Sigmoid colon (tissue), 6 donors: ENCODE measurements at regions not wholly inside any gene's neighbourhood (a gene's known extent, or its start where the extent isn't known, plus 50 kb on each side); places are given as distances from the start of the nearest gene placed in this dataset.
"Not testable (repeated sequence)": the region's sequence is repeated elsewhere in the genome, so short reads cannot be mapped to it uniquely, and the experiment has no call there.

ENCODE experiments used
- DNase-seq: peaks from one replicate; pipeline ENCODE4 v3.0.0-alpha.2; 2019
- H3K27ac ChIP-seq, 4 donors: fragments of 200-600 bp; sonication (generic); one replicate each; pipeline ENCODE4 v1.5.1; 2016 to 2019; ENCODE audit warnings: mild to moderate bottlenecking in 1 of 4
- H3K27me3 ChIP-seq, 3 donors: fragments of 200-600 bp; sonication (generic); one replicate each; pipeline ENCODE4 v1.5.1; 2019; ENCODE audit warnings: mild to moderate bottlenecking in 1 of 3
- H3K36me3 ChIP-seq, 4 donors: fragments of 200-600 bp; sonication (generic); one replicate each; pipeline ENCODE4 v1.5.1; 2016 to 2019
- H3K4me1 ChIP-seq, 4 donors: fragments of 200-600 bp; sonication (generic); one replicate each; pipeline ENCODE4 v1.5.1; 2017 to 2019
- H3K4me3 ChIP-seq, 4 donors: fragments of 200-600 bp; sonication (generic); one replicate each; pipeline ENCODE4 v1.5.1; 2017 to 2019; ENCODE audit warnings: mild to moderate bottlenecking in 2 of 4, moderate library complexity in 1 of 4
- H3K9me3 ChIP-seq, 4 donors: fragments of 200-600 bp in 3 of 4; sonication (generic) in 3 of 4; one replicate each; pipeline versions ENCODE4 v1.5.1 to v1.6.1; 2013 to 2019
- EP300 ChIP-seq, 4 donors: sonication (generic); formaldehyde crosslinking; IDR thresholded peaks; one replicate each; pipeline ENCODE4 v1.6.1; 2017; ENCODE audit warnings: antibody characterized with exemption in 4 of 4
- POLR2A ChIP-seq, 2 donors: fragments of 450-650 bp; IDR thresholded peaks; one replicate each; pipeline ENCODE4 v1.6.1; 2016; ENCODE audit warnings: antibody characterized with exemption in 2 of 2, mild to moderate bottlenecking in 2 of 2, moderate library complexity in 2 of 2
- POLR2AphosphoS5 ChIP-seq, 4 donors: sonication (generic); formaldehyde crosslinking; IDR thresholded peaks; one replicate each; pipeline ENCODE4 v1.6.1; 2017; ENCODE audit warnings: antibody characterized with exemption in 4 of 4
- WGBS, 2 donors: extraction: QIAGEN DNeasy Blood & Tissue Kit; methylation state at CpG; one replicate each; pipeline ENCODE4 v1.1.7; 2013; 5-methylcytosine and 5-hydroxymethylcytosine counted together
- intact Hi-C: fragments of 100-400 bp; cut with DNase I; formaldehyde crosslinking; loops from one replicate; pipeline ENCODE4 v1.15.1; 2023
- TF ChIP-seq, protein P1 (sequence below), 4 experiments: fragments of 450-650 bp in 3 of 4; fragments of 200-600 bp in 1 of 4; IDR thresholded peaks; one replicate each; pipeline ENCODE4 v1.5.1; 2016 to 2019; ENCODE audit warnings: antibody characterized with exemption in 4 of 4, mild to moderate bottlenecking in 3 of 4, moderate library complexity in 2 of 4
- donor health status: healthy with polysubstance abuse.
- donor health status: healthy.

DNA sequence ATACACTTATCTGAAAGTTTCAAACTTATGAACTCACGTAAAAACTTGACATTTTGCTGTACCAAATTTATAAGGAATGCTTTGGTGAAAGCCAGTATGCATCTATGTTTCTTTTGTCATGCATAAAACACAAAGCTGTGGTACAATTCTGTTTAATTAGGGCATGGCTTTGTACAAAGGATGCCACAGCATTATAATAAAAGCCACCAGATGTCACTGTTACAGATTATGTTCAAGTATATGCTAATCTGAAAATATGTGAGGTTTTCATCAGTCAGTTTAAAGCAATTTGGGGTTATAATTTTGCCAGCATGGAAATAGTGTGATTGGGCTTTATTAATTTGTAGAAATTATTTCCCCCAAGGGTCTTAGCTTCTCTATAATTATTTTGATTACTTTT, 69.0 kb downstream of the ATOH1 start:
- no peaks in the 10 kb centered on the region for H3K4me1 ChIP-seq
- H3K4me3 ChIP-seq, result no peak overlapping the region
- H3K27me3 ChIP-seq, result no peaks in the 10 kb centered on the region
- no peak overlapping the region for H3K27ac ChIP-seq
- intact Hi-C loops, result no loop called here
- no peaks in the 10 kb centered on the region for H3K36me3 ChIP-seq
- H3K9me3 ChIP-seq, result no peaks in the 10 kb centered on the region
- no peak for DNase-seq
- 77 to 85% methylated on average over 1 of the region's 1 CpG for WGBS, 2 donors
- TF ChIP-seq, protein P1, sequence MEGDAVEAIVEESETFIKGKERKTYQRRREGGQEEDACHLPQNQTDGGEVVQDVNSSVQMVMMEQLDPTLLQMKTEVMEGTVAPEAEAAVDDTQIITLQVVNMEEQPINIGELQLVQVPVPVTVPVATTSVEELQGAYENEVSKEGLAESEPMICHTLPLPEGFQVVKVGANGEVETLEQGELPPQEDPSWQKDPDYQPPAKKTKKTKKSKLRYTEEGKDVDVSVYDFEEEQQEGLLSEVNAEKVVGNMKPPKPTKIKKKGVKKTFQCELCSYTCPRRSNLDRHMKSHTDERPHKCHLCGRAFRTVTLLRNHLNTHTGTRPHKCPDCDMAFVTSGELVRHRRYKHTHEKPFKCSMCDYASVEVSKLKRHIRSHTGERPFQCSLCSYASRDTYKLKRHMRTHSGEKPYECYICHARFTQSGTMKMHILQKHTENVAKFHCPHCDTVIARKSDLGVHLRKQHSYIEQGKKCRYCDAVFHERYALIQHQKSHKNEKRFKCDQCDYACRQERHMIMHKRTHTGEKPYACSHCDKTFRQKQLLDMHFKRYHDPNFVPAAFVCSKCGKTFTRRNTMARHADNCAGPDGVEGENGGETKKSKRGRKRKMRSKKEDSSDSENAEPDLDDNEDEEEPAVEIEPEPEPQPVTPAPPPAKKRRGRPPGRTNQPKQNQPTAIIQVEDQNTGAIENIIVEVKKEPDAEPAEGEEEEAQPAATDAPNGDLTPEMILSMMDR (IDR thresholded peaks at IDR 0.05), result no peak
- TF ChIP-seq POLR2A (IDR thresholded peaks at IDR 0.05) (no peak), POLR2AphosphoS5 (IDR thresholded peaks at IDR 0.05) (no peak), EP300 (IDR thresholded peaks at IDR 0.05) (no peak)

DNA sequence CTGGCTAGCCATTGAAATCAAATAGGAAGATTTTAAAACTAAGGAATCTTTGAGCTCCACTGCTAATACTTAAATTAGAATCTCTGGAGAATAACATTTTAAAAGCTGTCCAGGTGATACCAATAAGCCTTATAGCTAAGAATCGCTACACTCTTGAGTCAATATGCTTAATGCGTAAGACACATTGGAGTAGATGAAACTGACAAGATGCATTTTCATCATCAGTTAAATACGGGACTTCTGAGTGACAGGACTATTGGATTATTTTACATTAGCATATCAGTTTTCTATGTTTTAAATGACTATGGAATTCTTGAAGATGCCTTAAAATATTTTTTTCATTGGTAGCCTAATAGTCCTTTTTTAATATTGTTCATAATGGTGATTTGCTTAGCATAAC, 80.2 kb downstream of the ATOH1 start:
- intact Hi-C loops, result no loop called here
- no peak for DNase-seq
- WGBS, 2 donors, result 65 to 94% methylated on average over 3 of the region's 3 CpGs
- H3K4me1 ChIP-seq, result no peaks in the 10 kb centered on the region
- no peak overlapping the region for H3K27ac ChIP-seq
- H3K4me3 ChIP-seq, result no peak overlapping the region
- no peaks in the 10 kb centered on the region for H3K27me3 ChIP-seq
- no peaks in the 10 kb centered on the region for H3K36me3 ChIP-seq
- H3K9me3 ChIP-seq, result no peaks in the 10 kb centered on the region
- TF ChIP-seq EP300 (IDR thresholded peaks at IDR 0.05) (no peak), POLR2AphosphoS5 (IDR thresholded peaks at IDR 0.05) (no peak), POLR2A (IDR thresholded peaks at IDR 0.05) (no peak)
- TF ChIP-seq, protein P1 (IDR thresholded peaks at IDR 0.05), result no peak

DNA sequence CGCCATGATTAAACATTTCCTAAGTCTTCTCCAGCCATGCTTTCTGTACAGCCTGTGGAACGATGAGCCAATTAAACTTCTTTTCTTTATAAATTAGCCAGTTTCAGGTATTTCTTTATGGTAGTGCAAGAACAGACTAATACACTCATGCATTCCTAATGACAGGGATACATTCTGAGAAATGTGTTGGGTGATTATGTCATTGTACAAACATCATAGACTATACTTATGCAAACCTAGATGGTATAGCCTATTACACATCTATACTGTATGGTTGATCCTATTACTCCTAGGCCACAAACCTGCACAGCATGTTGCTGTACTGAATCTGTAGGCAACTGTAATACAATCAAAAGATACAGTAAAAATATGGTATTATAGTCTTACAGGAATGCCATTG, 83.1 kb downstream of the ATOH1 start:
- DNase-seq, result no peak
- no peak overlapping the region for H3K4me3 ChIP-seq
- H3K36me3 ChIP-seq, result no peaks in the 10 kb centered on the region
- H3K27ac ChIP-seq, result no peak overlapping the region
- WGBS, 2 donors, result 93 to 97% methylated on average over 2 of the region's 2 CpGs
- TF ChIP-seq POLR2A (IDR thresholded peaks at IDR 0.05), result no peak
- TF ChIP-seq POLR2AphosphoS5 (IDR thresholded peaks at IDR 0.05), result no peak
- TF ChIP-seq, protein P1 (IDR thresholded peaks at IDR 0.05), result no peak
- no peak for TF ChIP-seq EP300 (IDR thresholded peaks at IDR 0.05)
- intact Hi-C loops, result no loop called here
- no peaks in the 10 kb centered on the region for H3K27me3 ChIP-seq
- H3K4me1 ChIP-seq, result no peaks in the 10 kb centered on the region
- H3K9me3 ChIP-seq, result no peaks in the 10 kb centered on the region

DNA sequence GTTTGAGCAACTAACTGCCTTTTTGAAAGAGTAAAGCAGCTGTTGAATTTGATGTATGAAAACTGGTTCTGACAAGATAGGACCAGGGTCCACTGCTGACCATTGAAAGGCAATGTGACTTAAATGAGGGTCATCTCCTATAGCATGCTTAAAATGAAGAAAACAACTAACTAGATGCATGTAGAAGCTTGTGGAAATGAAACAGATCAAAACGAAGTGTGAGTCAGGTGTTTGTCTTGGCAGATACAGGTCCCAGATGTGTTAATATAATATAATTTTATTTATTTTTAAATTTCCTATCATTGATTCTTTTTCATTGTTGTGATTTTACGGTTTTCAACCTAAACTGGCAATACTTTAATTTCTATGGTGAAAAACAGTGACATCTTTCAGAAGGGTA, 83.6 kb downstream of the ATOH1 start:
- no peak overlapping the region for H3K4me3 ChIP-seq
- no peak for DNase-seq
- H3K36me3 ChIP-seq, result no peaks in the 10 kb centered on the region
- 81 to 86% methylated on average over 2 of the region's 2 CpGs for WGBS, 2 donors
- intact Hi-C loops, result no loop called here
- H3K9me3 ChIP-seq, result no peaks in the 10 kb centered on the region
- TF ChIP-seq POLR2AphosphoS5 (IDR thresholded peaks at IDR 0.05) (no peak), EP300 (IDR thresholded peaks at IDR 0.05) (no peak), POLR2A (IDR thresholded peaks at IDR 0.05) (no peak)
- TF ChIP-seq, protein P1 (IDR thresholded peaks at IDR 0.05), result no peak
- no peak overlapping the region for H3K27ac ChIP-seq
- H3K4me1 ChIP-seq, result no peaks in the 10 kb centered on the region
- no peaks in the 10 kb centered on the region for H3K27me3 ChIP-seq

DNA sequence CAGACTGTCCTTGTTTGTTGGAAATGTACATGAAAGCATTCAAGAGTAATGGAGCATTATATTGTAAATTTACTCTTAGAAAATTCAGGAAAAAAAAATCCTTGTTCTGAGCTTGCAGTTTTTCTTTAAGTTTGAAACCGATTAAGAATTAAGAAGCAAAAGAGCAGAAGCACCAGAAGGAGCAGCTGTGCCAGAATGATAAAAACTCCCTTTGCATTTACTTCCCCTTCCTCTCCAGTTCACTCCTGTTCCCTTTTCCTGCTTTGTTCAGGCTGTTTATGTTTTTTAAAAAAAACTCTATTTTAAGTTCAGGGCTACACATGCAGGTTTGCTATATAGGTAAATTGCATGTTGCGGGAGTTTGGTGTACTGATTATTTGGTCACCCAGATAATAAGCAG, 90.3 kb downstream of the ATOH1 start:
- no peak overlapping the region for H3K4me3 ChIP-seq
- intact Hi-C loops, result no loop called here
- H3K36me3 ChIP-seq, result no peaks in the 10 kb centered on the region
- WGBS, 2 donors, result 70 to 88% methylated on average over 2 of the region's 2 CpGs
- H3K27ac ChIP-seq, result no peak overlapping the region
- H3K4me1 ChIP-seq, result no peaks in the 10 kb centered on the region
- H3K27me3 ChIP-seq, result no peaks in the 10 kb centered on the region
- DNase-seq, result no peak
- TF ChIP-seq POLR2A (IDR thresholded peaks at IDR 0.05), result no peak
- no peak for TF ChIP-seq POLR2AphosphoS5 (IDR thresholded peaks at IDR 0.05)
- TF ChIP-seq, protein P1 (IDR thresholded peaks at IDR 0.05), result no peak
- no peak for TF ChIP-seq EP300 (IDR thresholded peaks at IDR 0.05)
- H3K9me3 ChIP-seq, result no peaks in the 10 kb centered on the region

DNA sequence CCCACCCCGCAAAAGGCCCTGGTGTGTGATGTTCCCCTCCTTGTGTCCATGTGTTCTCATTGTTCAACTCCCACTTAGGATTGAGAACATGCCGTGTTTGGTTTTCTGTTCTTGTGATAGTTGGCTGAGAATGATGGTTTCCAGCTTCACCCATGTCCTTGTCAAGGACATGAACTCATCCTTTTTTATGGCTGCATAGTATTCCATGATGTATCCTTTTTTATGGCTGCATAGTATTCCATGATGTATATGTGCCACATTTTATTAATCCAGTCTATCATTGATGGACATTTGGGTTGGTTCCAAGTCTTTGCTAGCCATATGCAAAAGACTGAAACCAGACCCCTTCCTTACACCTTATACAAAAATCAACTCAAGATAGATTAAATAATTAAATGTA, 95.0 kb downstream of the ATOH1 start:
- WGBS, 2 donors, result 72 to 93% methylated on average over 2 of the region's 2 CpGs
- H3K27ac ChIP-seq, DNase-seq, intact Hi-C loops, H3K36me3 ChIP-seq, H3K4me1 ChIP-seq, H3K9me3 ChIP-seq, H3K4me3 ChIP-seq, H3K27me3 ChIP-seq: not testable (repeated sequence)
